Esophagus muscularis mucosa (tissue), 2 donors: ENCODE measurements at regions not wholly inside any gene's neighbourhood (a gene's known extent, or its start where the extent isn't known, plus 50 kb on each side); places are given as distances from the start of the nearest gene placed in this dataset.

Source experiments
- POLR2A ChIP-seq: fragments of 450-650 bp; IDR thresholded peaks from one replicate; pipeline ENCODE4 v1.6.1; 2017; ENCODE audit warnings: antibody characterized with exemption, moderate library complexity, mild to moderate bottlenecking, low read depth
- POLR2AphosphoS5 ChIP-seq, 2 donors: sonication (generic); formaldehyde crosslinking; IDR thresholded peaks; one replicate each; pipeline ENCODE4 v1.6.1; 2017; ENCODE audit warnings: antibody characterized with exemption in 2 of 2

DNA sequence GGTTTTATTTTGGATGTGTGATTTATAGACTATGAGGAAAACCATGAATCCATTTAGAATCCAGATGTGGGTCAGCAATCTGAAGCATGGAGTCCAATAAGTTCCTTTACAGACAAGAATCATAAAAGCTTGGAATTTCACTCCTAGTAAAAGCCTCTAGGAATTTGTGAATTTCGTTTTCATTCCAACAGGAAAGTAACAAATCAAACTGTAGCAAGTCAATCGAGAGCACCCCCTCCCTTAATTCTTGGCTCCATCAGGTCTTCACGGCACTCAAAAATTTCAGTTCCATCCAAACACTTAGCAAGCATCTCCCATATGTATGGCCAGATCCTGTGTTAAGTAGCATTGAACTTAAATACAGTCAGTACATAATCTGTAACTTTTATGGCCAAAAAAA is 143.6 kb upstream of the POU2AF2 start:
- TF ChIP-seq POLR2A (no peak), POLR2AphosphoS5 (IDR thresholded peaks at IDR 0.05) (no peak)
